ENCODE measurements at regions not wholly inside any gene's neighbourhood (a gene's known extent, or its start where the extent isn't known, plus 50 kb on each side); places are given as distances from the start of the nearest gene placed in this dataset.

DNA sequence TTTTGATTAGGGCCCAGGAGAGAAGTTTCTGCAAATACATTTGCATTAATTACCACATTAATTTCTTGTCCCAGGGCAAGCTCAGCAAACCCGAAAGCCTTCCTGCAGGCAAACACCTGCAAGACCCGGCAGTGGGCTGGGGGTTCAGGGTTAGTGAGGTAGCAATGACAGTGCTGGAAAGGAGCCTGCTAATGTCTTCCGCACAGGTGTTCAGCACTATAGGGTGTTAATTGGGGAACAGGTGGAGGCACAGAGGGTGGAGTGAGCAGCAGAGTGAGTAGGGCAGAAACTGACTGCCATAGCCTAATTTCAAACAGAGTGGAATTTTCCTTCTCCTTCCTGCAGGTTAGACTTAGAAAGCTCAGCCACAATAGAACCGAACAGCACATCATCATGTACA, 50.9 kb upstream of the UBASH3B start:
- Histone ChIP-seq H3K4me1 (ENCODE audit: control insufficient read depth in 2 of 2, insufficient read depth in 2 of 2, low read length in 2 of 2) (no peaks in the 10 kb centered on the region), H3K9me3 (ENCODE audit: control insufficient read depth in 2 of 2, insufficient read depth in 1 of 2, low read length in 1 of 2) (no peaks in the 10 kb centered on the region), H3K4me3 (ENCODE audit: low read length in 2 of 2) (no peak overlapping the region), H3K36me3 (ENCODE audit: control insufficient read depth in 2 of 2, insufficient read depth in 2 of 2, low read length in 1 of 2) (no peaks in the 10 kb centered on the region), H3K27me3 (ENCODE audit: control insufficient read depth in 2 of 2, insufficient read depth in 1 of 2, low read length in 1 of 2) (peaks cover 0 to 2% of the 10 kb centered on the region in 2 donors), H3K27ac (ENCODE audit: low read depth in 1 of 2, low read length in 1 of 2) (no peak overlapping the region)
- WGBS = 95% methylated on average over 4 of the region's 4 CpGs
- no peak for DNase-seq (ENCODE audit: low read depth in 6 of 9, low spot score in 9 of 9)

DNA sequence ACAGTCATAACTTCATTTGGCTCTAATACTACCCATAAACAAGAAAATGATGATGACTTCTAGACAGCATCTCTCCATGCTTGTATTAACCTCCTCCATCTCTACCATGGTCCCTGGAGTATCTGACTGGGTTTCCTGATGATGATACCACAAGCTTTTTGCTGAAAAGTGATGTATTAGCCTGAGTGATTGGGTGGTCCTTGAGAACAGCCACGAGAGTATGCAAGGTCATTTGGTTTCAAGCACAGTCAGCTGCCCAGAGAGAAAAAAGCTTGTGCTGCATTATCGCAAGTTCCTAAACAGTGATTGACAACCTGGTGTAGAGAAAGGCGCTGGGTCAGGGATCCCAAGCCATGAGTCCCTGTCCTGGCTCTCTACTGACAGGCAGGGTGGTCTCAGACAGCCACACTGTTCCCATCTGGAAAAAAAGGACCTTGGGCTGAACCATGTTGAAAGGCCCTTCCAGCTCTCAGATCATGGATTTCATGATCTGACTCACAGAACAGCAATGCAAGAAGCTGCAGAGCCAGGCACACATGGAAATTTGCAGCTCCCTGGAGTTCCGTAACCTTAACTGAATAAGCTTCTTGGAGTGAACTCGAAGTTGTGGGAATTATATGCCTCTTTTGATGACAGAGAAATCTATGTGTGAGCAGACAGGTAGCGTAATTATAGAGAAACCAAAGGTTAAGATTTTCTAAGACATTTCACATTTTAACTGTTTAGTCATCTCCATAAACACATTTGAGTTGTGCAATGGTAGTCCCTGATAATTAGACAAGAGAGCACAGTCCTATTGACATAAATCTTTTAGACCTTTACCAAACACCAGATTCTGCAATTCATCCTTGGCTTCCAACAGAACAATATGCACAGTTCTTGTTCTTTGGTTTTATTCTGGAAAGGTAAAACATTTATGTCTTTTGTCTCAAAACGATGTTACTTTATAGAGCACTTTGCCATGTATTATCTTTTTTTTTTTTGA, 54.1 kb upstream of the UBASH3B start:
- H3K27ac ChIP-seq (ENCODE audit: low read depth in 1 of 2, low read length in 1 of 2) = no peak overlapping the region
- no peaks in the 10 kb centered on the region for H3K9me3 ChIP-seq (ENCODE audit: control insufficient read depth in 2 of 2, insufficient read depth in 1 of 2, low read length in 1 of 2)
- no peaks in the 10 kb centered on the region for H3K36me3 ChIP-seq (ENCODE audit: control insufficient read depth in 2 of 2, insufficient read depth in 2 of 2, low read length in 1 of 2)
- no peak overlapping the region for H3K4me3 ChIP-seq (ENCODE audit: low read length in 2 of 2)
- no peaks in the 10 kb centered on the region for H3K4me1 ChIP-seq (ENCODE audit: control insufficient read depth in 2 of 2, insufficient read depth in 2 of 2, low read length in 2 of 2)
- H3K27me3 ChIP-seq (ENCODE audit: control insufficient read depth in 2 of 2, insufficient read depth in 1 of 2, low read length in 1 of 2) = peaks cover 0 to 4% of the 10 kb centered on the region in 2 donors
- 95% methylated on average over 7 of the region's 7 CpGs for WGBS
- DNase-seq (ENCODE audit: low read depth in 6 of 9, low spot score in 9 of 9) = no peak

DNA sequence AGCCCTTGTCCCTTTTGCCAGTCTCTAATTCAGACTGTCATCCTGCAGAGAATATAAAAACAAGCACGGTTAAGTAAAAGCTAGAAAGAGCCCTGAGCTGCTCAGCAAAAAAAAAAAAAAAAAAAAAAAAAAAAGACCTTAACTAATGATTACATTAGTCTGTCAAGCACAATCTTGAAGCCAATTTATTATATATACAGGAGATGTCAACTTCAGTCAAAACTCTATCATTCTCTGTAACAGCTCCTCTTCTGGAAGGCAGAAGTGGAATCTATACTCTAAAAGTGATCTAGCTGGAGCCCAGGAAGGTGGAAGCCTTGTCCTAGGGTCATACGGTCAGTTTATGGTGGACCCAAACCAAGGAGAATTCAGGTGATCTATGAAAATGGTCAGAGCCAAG, 55.2 kb upstream of the UBASH3B start:
- no peaks in the 10 kb centered on the region for H3K36me3 ChIP-seq (ENCODE audit: control insufficient read depth in 2 of 2, insufficient read depth in 2 of 2, low read length in 1 of 2)
- no peak overlapping the region for H3K27ac ChIP-seq (ENCODE audit: low read depth in 1 of 2, low read length in 1 of 2)
- H3K4me3 ChIP-seq (ENCODE audit: low read length in 2 of 2) = no peak overlapping the region
- WGBS = 99% methylated on average over 2 of the region's 2 CpGs
- no peaks in the 10 kb centered on the region for H3K4me1 ChIP-seq (ENCODE audit: control insufficient read depth in 2 of 2, insufficient read depth in 2 of 2, low read length in 2 of 2)
- no peak for DNase-seq (ENCODE audit: low read depth in 6 of 9, low spot score in 9 of 9)
- H3K9me3 ChIP-seq (ENCODE audit: control insufficient read depth in 2 of 2, insufficient read depth in 1 of 2, low read length in 1 of 2) = no peaks in the 10 kb centered on the region
- H3K27me3 ChIP-seq (ENCODE audit: control insufficient read depth in 2 of 2, insufficient read depth in 1 of 2, low read length in 1 of 2) = peaks cover 0 to 4% of the 10 kb centered on the region in 2 donors

DNA sequence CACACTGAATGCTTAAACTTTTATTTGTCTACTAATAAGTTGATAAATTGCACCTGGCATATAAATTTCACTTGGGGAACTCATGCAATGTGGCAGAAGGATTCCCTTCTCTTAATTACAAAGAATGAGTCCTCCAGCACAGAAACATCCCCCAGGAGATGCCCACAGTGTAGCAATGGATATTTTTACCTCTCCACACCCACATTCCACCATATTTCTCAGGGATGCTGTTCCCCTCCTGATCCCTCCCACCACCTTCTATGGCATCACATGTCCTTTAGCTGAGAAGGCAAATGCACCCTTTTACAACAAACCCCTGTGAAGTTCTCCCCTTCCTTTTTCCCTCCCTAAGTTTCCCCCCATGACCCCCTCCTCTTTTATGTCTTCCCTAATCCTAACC, 56.1 kb upstream of the UBASH3B start:
- Histone ChIP-seq H3K9me3 (ENCODE audit: control insufficient read depth in 2 of 2, insufficient read depth in 1 of 2, low read length in 1 of 2) (no peaks in the 10 kb centered on the region), H3K27ac (ENCODE audit: low read depth in 1 of 2, low read length in 1 of 2) (no peak overlapping the region), H3K36me3 (ENCODE audit: control insufficient read depth in 2 of 2, insufficient read depth in 2 of 2, low read length in 1 of 2) (no peaks in the 10 kb centered on the region), H3K4me3 (ENCODE audit: low read length in 2 of 2) (no peak overlapping the region), H3K4me1 (ENCODE audit: control insufficient read depth in 2 of 2, insufficient read depth in 2 of 2, low read length in 2 of 2) (no peaks in the 10 kb centered on the region), H3K27me3 (ENCODE audit: control insufficient read depth in 2 of 2, insufficient read depth in 1 of 2, low read length in 1 of 2) (peaks cover 0 to 4% of the 10 kb centered on the region in 2 donors)
- DNase-seq (ENCODE audit: low read depth in 6 of 9, low spot score in 9 of 9) = no peak

DNA sequence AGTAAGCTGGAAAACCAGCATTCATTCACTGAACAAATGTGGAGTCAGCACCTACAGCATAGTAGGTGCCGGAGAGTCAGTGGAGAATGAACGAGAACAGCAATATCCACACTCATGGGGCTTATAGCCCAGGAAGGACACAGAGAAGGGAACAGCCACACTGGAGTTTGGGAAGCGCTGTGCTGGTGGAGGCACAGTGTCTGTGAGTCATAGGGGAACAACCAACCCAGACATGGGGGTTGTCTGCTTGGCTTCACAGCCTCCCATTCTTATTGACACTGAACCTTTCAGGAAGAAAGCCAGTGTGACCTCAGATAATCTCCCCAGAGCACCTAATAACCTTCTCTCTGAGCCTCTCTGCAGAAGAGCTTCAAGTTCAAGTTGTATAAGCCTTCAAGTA, 56.6 kb upstream of the UBASH3B start:
- WGBS = 98% methylated on average over 3 of the region's 3 CpGs
- Histone ChIP-seq H3K4me1 (ENCODE audit: control insufficient read depth in 2 of 2, insufficient read depth in 2 of 2, low read length in 2 of 2) (no peaks in the 10 kb centered on the region), H3K4me3 (ENCODE audit: low read length in 2 of 2) (no peak overlapping the region), H3K27ac (ENCODE audit: low read depth in 1 of 2, low read length in 1 of 2) (no peak overlapping the region), H3K9me3 (ENCODE audit: control insufficient read depth in 2 of 2, insufficient read depth in 1 of 2, low read length in 1 of 2) (no peaks in the 10 kb centered on the region), H3K36me3 (ENCODE audit: control insufficient read depth in 2 of 2, insufficient read depth in 2 of 2, low read length in 1 of 2) (no peaks in the 10 kb centered on the region), H3K27me3 (ENCODE audit: control insufficient read depth in 2 of 2, insufficient read depth in 1 of 2, low read length in 1 of 2) (peaks cover 0 to 4% of the 10 kb centered on the region in 2 donors)
- no peak for DNase-seq (ENCODE audit: low read depth in 6 of 9, low spot score in 9 of 9)

DNA sequence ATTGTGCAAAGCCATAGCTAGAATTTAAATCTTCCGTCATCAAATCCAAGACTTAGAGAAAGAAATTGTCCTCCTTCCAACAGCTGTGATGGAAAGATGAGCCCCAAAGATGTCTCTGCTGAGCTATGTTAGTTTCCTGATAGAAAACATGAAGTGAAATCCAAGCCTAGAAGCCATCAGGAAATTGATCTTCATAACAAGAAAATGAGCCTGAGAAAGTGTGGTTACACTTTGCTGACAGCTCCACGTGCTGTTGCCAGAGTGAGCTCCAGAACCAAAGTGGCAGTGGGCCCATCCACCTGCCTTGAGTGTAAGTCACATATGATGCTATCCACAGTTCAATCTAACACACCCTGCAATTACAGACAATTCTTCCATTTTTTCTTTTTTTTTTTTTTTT, 58.0 kb upstream of the UBASH3B start:
- DNase-seq (ENCODE audit: low read depth in 6 of 9, low spot score in 9 of 9) = no peak
- Histone ChIP-seq H3K27ac (ENCODE audit: low read depth in 1 of 2, low read length in 1 of 2) (no peak overlapping the region), H3K36me3 (ENCODE audit: control insufficient read depth in 2 of 2, insufficient read depth in 2 of 2, low read length in 1 of 2) (no peaks in the 10 kb centered on the region), H3K27me3 (ENCODE audit: control insufficient read depth in 2 of 2, insufficient read depth in 1 of 2, low read length in 1 of 2) (peaks cover 0 to 4% of the 10 kb centered on the region in 2 donors), H3K4me1 (ENCODE audit: control insufficient read depth in 2 of 2, insufficient read depth in 2 of 2, low read length in 2 of 2) (no peaks in the 10 kb centered on the region), H3K9me3 (ENCODE audit: control insufficient read depth in 2 of 2, insufficient read depth in 1 of 2, low read length in 1 of 2) (no peaks in the 10 kb centered on the region), H3K4me3 (ENCODE audit: low read length in 2 of 2) (no peak overlapping the region)
- 90% methylated on average over 2 of the region's 2 CpGs for WGBS

GRCh38 chr11:122594986-122595645, 60.4 kb upstream of the UBASH3B start:
- H3K4me3 ChIP-seq (ENCODE audit: low read length in 2 of 2) = no peak overlapping the region
- no peak for DNase-seq (ENCODE audit: low read depth in 6 of 9, low spot score in 9 of 9)
- no peaks in the 10 kb centered on the region for H3K9me3 ChIP-seq (ENCODE audit: control insufficient read depth in 2 of 2, insufficient read depth in 1 of 2, low read length in 1 of 2)
- no peaks in the 10 kb centered on the region for H3K4me1 ChIP-seq (ENCODE audit: control insufficient read depth in 2 of 2, insufficient read depth in 2 of 2, low read length in 2 of 2)
- 95% methylated on average over 3 of the region's 3 CpGs for WGBS
- H3K27me3 ChIP-seq (ENCODE audit: control insufficient read depth in 2 of 2, insufficient read depth in 1 of 2, low read length in 1 of 2) = peaks cover 0 to 4% of the 10 kb centered on the region in 2 donors
- no peaks in the 10 kb centered on the region for H3K36me3 ChIP-seq (ENCODE audit: control insufficient read depth in 2 of 2, insufficient read depth in 2 of 2, low read length in 1 of 2)
- no peak overlapping the region for H3K27ac ChIP-seq (ENCODE audit: low read depth in 1 of 2, low read length in 1 of 2)

- no peak overlapping the region for H3K4me3 ChIP-seq (ENCODE audit: low read length in 2 of 2)
- no peak for DNase-seq (ENCODE audit: low read depth in 6 of 9, low spot score in 9 of 9)
- H3K4me1 ChIP-seq (ENCODE audit: control insufficient read depth in 2 of 2, insufficient read depth in 2 of 2, low read length in 2 of 2) = no peaks in the 10 kb centered on the region
- WGBS = 91% methylated on average over 4 of the region's 4 CpGs
- no peak overlapping the region for H3K27ac ChIP-seq (ENCODE audit: low read depth in 1 of 2, low read length in 1 of 2)
- no peaks in the 10 kb centered on the region for H3K27me3 ChIP-seq (ENCODE audit: control insufficient read depth in 2 of 2, insufficient read depth in 1 of 2, low read length in 1 of 2)
- H3K9me3 ChIP-seq (ENCODE audit: control insufficient read depth in 2 of 2, insufficient read depth in 1 of 2, low read length in 1 of 2) = no peaks in the 10 kb centered on the region
- H3K36me3 ChIP-seq (ENCODE audit: control insufficient read depth in 2 of 2, insufficient read depth in 2 of 2, low read length in 1 of 2) = no peaks in the 10 kb centered on the region
Measured at GRCh38 chr11:122593473-122594420, 61.8 kb upstream of the UBASH3B start.
